NCI-H146 treated with DMSO at 0.1 percent for 48 hours (cell line): ENCODE measurements at regions not wholly inside any gene's neighbourhood (a gene's known extent, or its start where the extent isn't known, plus 50 kb on each side); places are given as distances from the start of the nearest gene placed in this dataset.

Experiments used
- DNase-seq: peaks from one replicate; lab custom pipeline; 2025; ENCODE audit not compliant: unreplicated experiment; lab: John Stamatoyannopoulos, UW

GRCh38 chr2:192313773-192314172, 119.0 kb upstream of the TMEFF2 start:
- no peak for DNase-seq

DNA sequence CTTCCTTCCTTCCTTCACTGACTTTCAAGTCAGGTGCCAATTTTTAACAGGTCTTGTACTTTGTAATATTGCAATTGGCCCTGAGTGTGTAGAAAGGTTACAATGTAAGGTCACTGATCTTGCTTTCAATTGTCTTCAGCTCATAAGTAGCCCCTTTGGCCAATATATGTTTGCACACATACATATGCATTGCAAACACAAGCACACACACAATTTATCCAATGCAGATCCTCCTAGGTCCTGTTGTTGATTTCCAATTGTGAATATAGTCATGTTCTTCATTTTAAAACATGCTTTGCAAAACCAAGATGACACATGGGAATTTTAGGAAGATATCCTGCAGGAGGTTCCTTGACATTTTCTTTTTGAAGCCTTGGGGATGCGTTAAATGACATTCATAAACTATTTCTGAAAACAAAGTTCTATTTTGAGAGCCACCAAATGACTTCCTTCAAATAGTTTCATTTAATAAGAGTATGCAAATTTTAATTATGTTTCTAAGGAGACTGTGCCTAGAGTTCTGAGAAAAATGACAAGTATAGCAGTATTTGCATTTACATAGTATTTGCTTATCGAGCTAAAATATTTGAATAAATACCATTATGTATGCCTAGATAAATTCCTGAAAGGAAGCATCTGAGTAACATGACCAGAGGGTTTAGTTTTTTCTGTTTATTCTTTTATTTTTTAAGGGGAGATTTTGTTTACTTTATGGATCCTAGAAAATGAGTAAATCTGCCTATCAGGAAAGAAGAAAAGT, 117.1 kb upstream of the TMEFF2 start:
- no peak for DNase-seq

DNA sequence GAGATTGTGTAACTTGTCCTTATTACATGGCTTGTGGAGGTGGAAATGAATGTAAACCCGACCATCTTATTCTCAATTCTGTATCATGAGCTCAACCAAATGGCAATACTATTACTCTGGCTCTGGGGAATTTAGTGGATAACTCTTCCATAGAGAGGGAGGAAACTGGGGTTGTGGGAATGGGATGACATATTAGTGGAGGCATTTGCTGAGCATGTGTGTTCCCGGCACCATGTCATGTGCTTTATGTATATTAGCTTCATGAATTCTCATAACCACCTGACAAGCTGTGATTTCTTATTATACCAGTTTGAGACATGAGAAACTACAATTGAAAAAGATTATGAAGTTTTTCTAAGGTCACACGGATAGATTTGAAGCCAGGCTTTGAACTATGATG, 112.8 kb upstream of the TMEFF2 start:
- no peak for DNase-seq

DNA sequence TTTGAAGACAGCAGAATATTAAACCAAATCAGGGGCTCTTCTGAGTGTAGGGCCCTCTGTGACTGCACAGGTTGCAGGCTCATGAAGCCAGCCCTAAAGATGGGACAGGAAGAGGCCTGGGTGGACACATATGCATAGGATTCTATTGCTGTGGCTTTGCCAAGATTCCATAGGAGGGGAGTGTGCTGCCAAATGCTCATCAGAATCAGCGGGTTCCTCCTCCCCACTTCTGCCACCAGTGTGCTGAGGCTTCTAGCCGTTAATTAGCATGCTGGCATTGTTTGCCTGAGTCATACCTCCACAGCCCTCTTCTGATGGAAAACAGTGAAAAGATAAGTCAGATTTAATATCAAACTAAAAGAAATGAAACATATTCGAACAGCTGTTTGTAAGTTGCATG, 103.9 kb upstream of the TMEFF2 start:
- DNase-seq = no peak

DNA sequence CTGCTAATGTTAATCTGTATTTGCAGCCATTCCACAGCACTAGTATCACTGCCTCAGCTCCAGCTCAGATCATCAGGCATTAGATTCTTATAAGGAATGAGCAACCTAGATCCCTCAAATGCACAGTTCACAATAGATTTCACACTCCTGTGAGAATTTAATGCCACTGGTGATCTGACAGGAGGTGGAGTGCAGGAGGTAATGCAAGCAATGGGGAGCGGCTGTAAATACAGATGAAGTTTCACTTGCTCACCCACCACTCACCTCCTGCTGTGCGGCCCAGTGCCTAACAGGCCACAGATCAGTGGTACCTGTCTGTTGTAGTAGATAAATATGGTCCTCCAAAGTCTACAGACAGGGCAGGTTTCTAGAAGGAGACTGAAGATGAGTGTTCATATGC, 97.7 kb upstream of the TMEFF2 start:
- no peak for DNase-seq

GRCh38 chr2:192288295-192288694, 93.6 kb upstream of the TMEFF2 start:
- DNase-seq = peak; percentile 40

DNA sequence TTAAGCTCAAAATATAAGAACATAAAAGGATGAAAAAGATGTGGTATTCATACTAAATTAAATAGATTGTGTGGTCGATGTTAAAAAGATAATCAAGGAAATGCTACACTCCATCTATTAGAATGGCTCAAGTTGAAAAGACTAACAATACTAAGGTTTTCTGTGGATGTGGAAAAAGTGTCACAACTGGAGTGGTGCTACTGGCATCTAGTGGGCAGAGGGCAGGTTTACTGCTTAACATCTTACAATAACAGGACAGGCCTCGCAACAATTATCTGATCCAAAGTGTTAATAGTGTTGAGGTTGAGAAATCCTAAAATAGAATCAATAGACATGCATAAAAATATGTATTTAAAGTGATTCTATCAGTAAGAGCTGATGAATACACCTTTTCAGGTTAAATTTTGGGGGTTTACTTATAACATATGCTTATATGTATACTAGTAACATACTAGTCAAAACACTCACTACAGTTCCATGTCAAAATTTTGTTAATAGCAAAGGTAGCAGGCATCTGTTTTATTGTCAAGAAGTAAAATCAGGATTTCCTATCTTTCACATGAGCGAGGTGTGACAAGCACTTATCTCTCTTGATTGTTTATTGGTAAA, 91.5 kb upstream of the TMEFF2 start:
- DNase-seq = peak; percentile 2

GRCh38 chr2:192283450-192283849, 88.7 kb upstream of the TMEFF2 start:
- DNase-seq = no peak

GRCh38 chr2:192278701-192279100, 84.0 kb upstream of the TMEFF2 start:
- no peak for DNase-seq

GRCh38 chr2:192277494-192278109, 82.9 kb upstream of the TMEFF2 start:
- no peak for DNase-seq

- DNase-seq = no peak
Observed at GRCh38 chr2:192275632-192276031, 80.9 kb upstream of the TMEFF2 start.

DNA sequence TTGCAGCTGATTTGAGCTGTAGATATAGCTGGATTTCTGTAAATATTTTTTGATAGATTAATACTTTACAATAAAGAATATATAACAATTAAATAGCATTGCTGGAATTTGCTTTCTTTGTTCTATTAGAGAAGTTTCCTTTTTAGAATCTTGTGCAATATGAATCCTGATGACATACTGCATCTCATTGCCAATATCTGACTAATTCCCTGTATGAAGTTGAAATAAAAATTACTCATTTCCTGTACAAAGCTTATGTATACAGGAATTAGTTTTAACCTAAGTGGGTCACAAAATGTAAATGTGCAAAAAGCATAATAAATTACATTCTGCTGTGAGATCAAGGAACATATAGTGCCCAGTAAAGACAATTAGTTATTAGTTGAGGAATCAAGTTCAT, 72.8 kb upstream of the TMEFF2 start:
- DNase-seq = no peak

DNA sequence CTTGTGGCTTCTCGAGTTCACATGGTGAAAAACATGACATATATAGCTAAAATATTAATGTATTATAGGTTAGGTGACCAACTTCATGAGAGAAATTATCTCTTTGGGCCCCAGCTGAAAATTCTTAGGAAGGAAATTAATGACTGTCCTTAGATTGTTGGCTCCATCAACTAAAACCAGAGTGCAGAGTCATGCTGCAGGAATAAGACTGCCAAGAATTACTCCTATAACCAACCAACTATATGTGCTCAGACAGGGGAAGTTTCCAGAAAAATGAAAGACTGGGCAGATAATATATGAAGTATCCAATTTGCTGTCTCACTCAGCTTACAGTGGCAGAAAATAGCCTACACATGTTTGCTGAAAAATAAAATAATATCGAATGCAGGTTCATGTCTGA, 71.0 kb upstream of the TMEFF2 start:
- DNase-seq = no peak

- no peak for DNase-seq
Observed at GRCh38 chr2:192254444-192254843, 59.7 kb upstream of the TMEFF2 start.

DNA sequence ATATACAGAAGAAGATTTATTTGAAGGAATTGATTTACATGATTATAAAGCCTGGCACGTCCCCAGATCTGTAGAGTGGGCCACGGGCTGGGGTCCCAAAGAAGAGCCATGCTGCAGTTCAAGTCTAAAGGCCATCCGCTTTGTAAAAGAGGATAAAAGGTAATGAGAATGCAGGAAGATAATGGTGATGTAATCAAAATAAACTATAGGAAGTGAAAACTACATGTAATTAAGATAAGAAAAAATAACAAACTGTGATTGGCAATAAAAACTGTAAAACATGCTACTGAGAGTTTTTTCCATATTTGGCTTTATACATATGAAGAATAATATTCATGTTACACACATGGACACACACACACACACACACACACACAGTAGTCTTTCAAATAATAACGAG, 59.0 kb upstream of the TMEFF2 start:
- no peak for DNase-seq

- no peak for DNase-seq
Observed at GRCh38 chr2:192250961-192251360, 56.2 kb upstream of the TMEFF2 start.

- no peak for DNase-seq
Observed at GRCh38 chr2:192247456-192247855, 52.7 kb upstream of the TMEFF2 start.

DNA sequence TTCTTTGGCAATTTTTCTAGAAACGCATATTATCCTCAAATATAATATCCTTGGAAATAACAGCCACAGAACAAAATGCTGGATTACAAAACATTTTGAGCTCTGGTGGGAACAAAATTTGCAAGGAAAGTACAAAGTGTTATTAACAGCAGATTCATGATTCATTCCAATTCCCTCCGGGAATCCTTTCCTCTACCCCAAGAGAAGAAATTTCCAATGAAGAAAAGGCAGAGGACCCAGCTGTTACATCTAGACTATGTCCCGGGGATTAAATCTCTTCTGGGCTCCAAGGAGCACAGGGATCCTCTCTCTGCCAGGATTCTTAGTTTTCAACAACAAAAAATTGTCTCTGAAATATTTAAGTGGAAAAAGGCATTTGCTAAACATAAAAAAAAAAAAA, 51.6 kb upstream of the TMEFF2 start:
- no peak for DNase-seq

GRCh38 chr2:192245329-192245728, 50.6 kb upstream of the TMEFF2 start:
- no peak for DNase-seq
